PC-3 (cell line): ENCODE measurements at regions not wholly inside any gene's neighbourhood (a gene's known extent, or its start where the extent isn't known, plus 50 kb on each side); places are given as distances from the start of the nearest gene placed in this dataset.

ENCODE experiments used
- ATAC-seq: fragments of 200-7000 bp; cut with Tn5 transposase; 2 replicates; pipeline ENCODE4 v1.9.1; 2020; ENCODE audit warnings: mild to moderate bottlenecking, moderate library complexity
- BruUV-seq: library from RNA; stranded (reverse); fragments of 400-500 nt; replicated peaks from 2 replicates; lab custom pipeline; 2021; lab: Mats Ljungman, UMichigan
- CTCF ChIA-PET: fragments of 300-600 bp; sonication (Branson Sonifier 250); formaldehyde crosslinking; loops from one replicate; lab custom pipeline; 2022; ENCODE audit warnings: antibody characterized with exemption; lab: Charles Lee
- POLR2A ChIA-PET: fragments of 300-600 bp; sonication (Branson Sonifier 250); formaldehyde crosslinking; loops from one replicate; lab custom pipeline; 2022; ENCODE audit warnings: antibody characterized with exemption; ENCODE audit not compliant: unreplicated experiment; lab: Charles Lee
- DNase-seq: peaks from one replicate; pipeline ENCODE4 v3.0.0-alpha.2; 2015
- H2AFZ ChIP-seq: fragments of 300-600 bp; sonication (generic); 2 replicates; pipeline ENCODE4 v1.6.0; 2016; ENCODE audit warnings: antibody characterized with exemption, low read length
- H3F3A ChIP-seq: fragments of 300-600 bp; sonication (generic); one replicate; pipeline ENCODE4 v1.6.0; 2017; ENCODE audit warnings: antibody characterized with exemption, low read length, control low read depth, mild to moderate bottlenecking; ENCODE audit not compliant: unreplicated experiment
- H3K27ac ChIP-seq: fragments of 300-600 bp; sonication (generic); 2 replicates; pipeline ENCODE4 v1.5.1; 2016; ENCODE audit warnings: mild to moderate bottlenecking, low read length
- H3K27me3 ChIP-seq: fragments of 300-600 bp; sonication (generic); 2 replicates; pipeline ENCODE4 v1.6.1; 2016; ENCODE audit warnings: low read length, mixed read lengths
- H3K36me3 ChIP-seq: fragments of 300-600 bp; sonication (generic); 2 replicates; pipeline ENCODE4 v1.6.1; 2016; ENCODE audit warnings: low read depth, mixed run types, low read length, mixed read lengths
- H3K4me1 ChIP-seq: fragments of 300-600 bp; sonication (generic); 2 replicates; pipeline ENCODE4 v1.5.1; 2016; ENCODE audit warnings: low read length; ENCODE audit not compliant: insufficient read depth
- H3K4me2 ChIP-seq: fragments of 300-600 bp; sonication (generic); 2 replicates; pipeline ENCODE4 v1.6.0; 2016; ENCODE audit warnings: low read length
- H3K4me3 ChIP-seq: fragments of 300-600 bp; sonication (generic); 2 replicates; pipeline ENCODE4 v1.5.1; 2016; ENCODE audit warnings: mild to moderate bottlenecking, low read length, mixed read lengths
- H3K79me2 ChIP-seq: fragments of 300-600 bp; sonication (generic); 2 replicates; pipeline ENCODE4 v1.6.1; 2017; ENCODE audit warnings: low read length, mixed read lengths
- H3K9ac ChIP-seq: fragments of 300-600 bp; sonication (generic); 2 replicates; pipeline ENCODE4 v1.6.0; 2016; ENCODE audit warnings: mild to moderate bottlenecking, low read length
- H3K9me2 ChIP-seq: fragments of 300-600 bp; sonication (generic); replicated peaks from 2 replicates; pipeline ENCODE4 v1.6.1; 2016; ENCODE audit warnings: mixed run types, low read length, mixed read lengths
- H3K9me3 ChIP-seq: fragments of 300-600 bp; sonication (generic); 2 replicates; pipeline ENCODE4 v1.6.1; 2016; ENCODE audit warnings: low read length, mixed read lengths
- H4K20me1 ChIP-seq: fragments of 300-600 bp; sonication (generic); 2 replicates; pipeline ENCODE4 v1.6.1; 2016; ENCODE audit warnings: low read length, mixed read lengths
- CTCF ChIP-seq: fragments of 300-600 bp; sonication (generic); conservative IDR thresholded peaks from 2 replicates; pipeline ENCODE4 v1.5.1; 2017; ENCODE audit warnings: antibody characterized with exemption, low read depth, mild to moderate bottlenecking, low read length
- EZH2 ChIP-seq: fragments of 300-600 bp; sonication (generic); IDR thresholded peaks from one replicate; pipeline ENCODE4 v1.6.1; 2017; ENCODE audit warnings: antibody characterized with exemption, mild to moderate bottlenecking, low read length; ENCODE audit not compliant: unreplicated experiment
- EZH2phosphoT487 ChIP-seq: fragments of 300-600 bp; sonication (generic); IDR thresholded peaks from 2 replicates; pipeline ENCODE4 v1.6.1; 2018; ENCODE audit warnings: mild to moderate bottlenecking, antibody characterized with exemption, low read length, borderline replicate concordance
- intact Hi-C: fragments of 100-400 bp; cut with micrococcal nuclease; formaldehyde crosslinking; loops from 2 replicates; pipeline ENCODE4 v1.9.0; 2023

DNA sequence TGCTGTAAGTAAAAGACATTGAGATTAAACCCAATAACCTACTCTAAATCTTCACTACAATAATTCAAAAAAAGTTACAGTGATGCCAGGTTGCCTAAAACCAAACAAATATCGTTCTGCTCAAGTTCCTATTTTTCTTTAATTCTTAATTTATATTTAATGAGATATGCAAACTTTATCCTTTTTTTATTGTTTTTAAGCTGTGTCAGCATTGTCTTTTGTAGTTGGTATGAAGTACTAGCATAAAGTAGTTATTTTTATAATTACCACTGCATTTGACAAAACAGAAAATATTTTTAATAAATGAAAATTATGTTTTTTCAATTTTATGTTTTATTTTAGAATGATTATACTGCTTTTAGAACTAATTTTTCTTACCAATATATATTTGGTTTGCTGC is 1431.1 kb upstream of the PCDH7 start:
- Histone ChIP-seq H3K36me3 (no peaks in the 10 kb centered on the region), H3F3A (no peaks in the 10 kb centered on the region), H3K27me3 (no peaks in the 10 kb centered on the region), H3K4me1 (no peaks in the 10 kb centered on the region), H3K79me2 (no peaks in the 10 kb centered on the region), H3K9me3 (no peaks in the 10 kb centered on the region), H3K4me2 (no peak overlapping the region), H3K27ac (no peak overlapping the region), H3K4me3 (no peak overlapping the region), H3K9ac (no peak overlapping the region), H4K20me1 (no peaks in the 10 kb centered on the region), H3K9me2 (no peaks in the 10 kb centered on the region), H2AFZ (no peak overlapping the region)
- no TSS peak for BruUV-seq
- CTCF ChIA-PET: no interaction called here
- POLR2A ChIA-PET: no interaction called here
- DNase-seq (no peak), ATAC-seq (no peak)
- intact Hi-C loops: no loop called here
- TF ChIP-seq EZH2: no peak
- no peak for TF ChIP-seq CTCF
- TF ChIP-seq EZH2phosphoT487: no peak

- H2AFZ ChIP-seq: no peak overlapping the region
- intact Hi-C loops: no loop called here
- H3K36me3 ChIP-seq: no peaks in the 10 kb centered on the region
- DNase-seq (no peak), ATAC-seq (no peak)
- H3K9me2 ChIP-seq: no peaks in the 10 kb centered on the region
- POLR2A ChIA-PET: no interaction called here
- CTCF ChIA-PET: no interaction called here
- TF ChIP-seq EZH2phosphoT487: no peak
- no peak for TF ChIP-seq EZH2
- TF ChIP-seq CTCF: no peak
- H3K27me3 ChIP-seq: no peaks in the 10 kb centered on the region
- H3K9ac ChIP-seq: no peak overlapping the region
- no TSS peak for BruUV-seq
- H4K20me1 ChIP-seq: no peaks in the 10 kb centered on the region
- H3K27ac ChIP-seq: no peak overlapping the region
- H3K9me3 ChIP-seq: no peaks in the 10 kb centered on the region
- no peaks in the 10 kb centered on the region for H3K4me1 ChIP-seq
- H3K4me2 ChIP-seq: no peak overlapping the region
- no peak overlapping the region for H3K4me3 ChIP-seq
- H3K79me2 ChIP-seq: no peaks in the 10 kb centered on the region
- no peaks in the 10 kb centered on the region for H3F3A ChIP-seq
These were observed 1424.9 kb upstream of the PCDH7 start for GRCh38 chr4:29295280-29295679.

DNA sequence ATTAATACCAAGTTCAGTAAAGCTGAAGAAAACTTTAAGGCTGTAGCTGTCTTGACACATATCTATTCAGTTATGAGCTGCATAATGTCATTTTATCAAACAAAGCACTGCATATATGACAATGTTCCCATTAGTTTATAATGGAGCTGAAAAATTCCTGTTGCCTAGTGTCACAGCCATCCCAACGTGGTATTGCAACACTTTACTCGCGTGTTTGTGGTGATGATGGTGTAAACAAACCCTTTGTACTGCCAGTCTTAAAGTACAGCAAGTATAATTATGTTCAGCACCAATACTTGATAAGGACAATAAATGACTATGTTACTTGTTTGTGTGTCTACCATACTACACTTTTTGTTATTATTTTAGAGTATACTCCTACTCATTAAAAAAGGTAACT is 1415.6 kb upstream of the PCDH7 start:
- intact Hi-C loops: no loop called here
- no peaks in the 10 kb centered on the region for H3K79me2 ChIP-seq
- H3K4me2 ChIP-seq: no peak overlapping the region
- H3K4me3 ChIP-seq: no peak overlapping the region
- no peaks in the 10 kb centered on the region for H3K27me3 ChIP-seq
- no peak overlapping the region for H2AFZ ChIP-seq
- DNase-seq (no peak), ATAC-seq (no peak)
- H4K20me1 ChIP-seq: no peaks in the 10 kb centered on the region
- no peaks in the 10 kb centered on the region for H3F3A ChIP-seq
- H3K9me3 ChIP-seq: no peaks in the 10 kb centered on the region
- POLR2A ChIA-PET: no interaction called here
- H3K9me2 ChIP-seq: no peaks in the 10 kb centered on the region
- H3K27ac ChIP-seq: no peak overlapping the region
- BruUV-seq: no TSS peak
- no peak overlapping the region for H3K9ac ChIP-seq
- H3K36me3 ChIP-seq: no peaks in the 10 kb centered on the region
- TF ChIP-seq EZH2phosphoT487 (no peak), EZH2 (no peak), CTCF (no peak)
- CTCF ChIA-PET: no interaction called here
- peaks cover 12% of the 10 kb centered on the region for H3K4me1 ChIP-seq
